PC-9 (cell line): ENCODE measurements at regions not wholly inside any gene's neighbourhood (a gene's known extent, or its start where the extent isn't known, plus 50 kb on each side); places are given as distances from the start of the nearest gene placed in this dataset.

Experiments
- BruUV-seq: library from RNA; stranded (reverse); fragments of 400-500 nt; replicated peaks from 2 replicates; lab custom pipeline; 2021; lab: Mats Ljungman, UMichigan
- CTCF ChIA-PET: fragments of 300-600 bp; sonication (Branson Sonifier 250); formaldehyde crosslinking; loops from one replicate; lab custom pipeline; 2022; ENCODE audit warnings: antibody characterized with exemption; lab: Charles Lee
- POLR2A ChIA-PET: fragments of 300-600 bp; sonication (Branson Sonifier 250); formaldehyde crosslinking; loops from one replicate; lab custom pipeline; 2022; ENCODE audit warnings: antibody characterized with exemption; ENCODE audit not compliant: unreplicated experiment; lab: Charles Lee
- DNase-seq, 2 experiments: peaks; one replicate each; pipeline versions ENCODE4 v3.0.0 to v3.0.0-alpha.2; 2015 to 2022; ENCODE audit warnings: mixed read lengths in 1 of 2
- H2AFZ ChIP-seq: fragments of 200-600 bp; sonication (generic); 2 replicates; pipeline ENCODE4 v1.8.1; 2017; ENCODE audit warnings: antibody characterized with exemption
- H3F3A ChIP-seq: fragments of 200-600 bp; sonication (generic); 2 replicates; pipeline ENCODE4 v1.8.1; 2017; ENCODE audit warnings: antibody characterized with exemption, mild to moderate bottlenecking, low read depth; ENCODE audit not compliant: insufficient read depth
- H3K27ac ChIP-seq: fragments of 200-600 bp; sonication (generic); 2 replicates; pipeline ENCODE4 v1.6.1; 2016; ENCODE audit warnings: mixed run types
- H3K27me3 ChIP-seq: fragments of 200-600 bp; sonication (generic); 2 replicates; pipeline ENCODE4 v1.6.1; 2016; ENCODE audit warnings: low read depth, mixed run types; ENCODE audit not compliant: insufficient read depth
- H3K36me3 ChIP-seq: fragments of 200-600 bp; sonication (generic); 2 replicates; pipeline ENCODE4 v1.6.1; 2016; ENCODE audit warnings: low read depth, mixed run types
- H3K4me1 ChIP-seq: fragments of 200-600 bp; sonication (generic); replicated peaks from 2 replicates; pipeline ENCODE4 v1.6.1; 2016; ENCODE audit warnings: mixed run types; ENCODE audit not compliant: insufficient read depth
- H3K4me2 ChIP-seq: fragments of 200-600 bp; sonication (generic); 2 replicates; pipeline ENCODE4 v1.6.1; 2017; ENCODE audit warnings: mixed run types
- H3K4me3 ChIP-seq: fragments of 200-600 bp; sonication (generic); 2 replicates; pipeline ENCODE4 v1.6.1; 2016; ENCODE audit warnings: mixed run types
- H3K79me2 ChIP-seq: fragments of 200-600 bp; sonication (generic); 2 replicates; pipeline ENCODE4 v1.6.1; 2017; ENCODE audit warnings: low read depth, mixed run types
- H3K9me2 ChIP-seq: fragments of 200-600 bp; sonication (generic); 2 replicates; pipeline ENCODE4 v1.8.1; 2017; ENCODE audit warnings: mild to moderate bottlenecking; ENCODE audit not compliant: insufficient read depth
- H3K9me3 ChIP-seq: fragments of 200-600 bp; sonication (generic); 2 replicates; pipeline ENCODE4 v1.8.1; 2016; ENCODE audit warnings: low read depth; ENCODE audit not compliant: insufficient read depth
- H4K20me1 ChIP-seq: fragments of 200-600 bp; sonication (generic); 2 replicates; pipeline ENCODE4 v1.8.1; 2017; ENCODE audit not compliant: insufficient read depth
- CTCF ChIP-seq: fragments of 200-600 bp; sonication (generic); conservative IDR thresholded peaks from 2 replicates; pipeline ENCODE4 v1.6.1; 2017; ENCODE audit warnings: mixed run types, antibody characterized with exemption, mild to moderate bottlenecking, moderate library complexity
- EZH2 ChIP-seq: fragments of 200-600 bp; sonication (generic); IDR thresholded peaks from 2 replicates; pipeline ENCODE4 v1.8.0; 2017; ENCODE audit warnings: antibody characterized with exemption, low read depth
- intact Hi-C: fragments of 100-400 bp; cut with micrococcal nuclease; formaldehyde crosslinking; loops from one replicate; pipeline ENCODE4 v1.10.0; 2022; ENCODE audit not compliant: unreplicated experiment

GRCh38 chr2:8550481-8550880 lies 131.4 kb upstream of the ID2 start:
- Histone ChIP-seq H3K9me2 (no peaks in the 10 kb centered on the region), H4K20me1 (no peaks in the 10 kb centered on the region), H3K27me3 (peaks cover 95% of the 10 kb centered on the region), H3K4me1 (no peaks in the 10 kb centered on the region), H3K9me3 (no peaks in the 10 kb centered on the region), H3K4me2 (no peak overlapping the region), H2AFZ (no peak overlapping the region), H3K36me3 (no peaks in the 10 kb centered on the region), H3F3A (no peaks in the 10 kb centered on the region), H3K4me3 (no peak overlapping the region), H3K27ac (no peak overlapping the region), H3K79me2 (no peaks in the 10 kb centered on the region)
- ChIA-PET CTCF (no interaction called here), POLR2A (no interaction called here)
- no TSS peak for BruUV-seq
- TF ChIP-seq EZH2 (no peak), CTCF (no peak)
- no peak for DNase-seq
- intact Hi-C loops, result no loop called here

GRCh38 chr2:8550937-8551621 lies 130.8 kb upstream of the ID2 start:
- Histone ChIP-seq H4K20me1 (no peaks in the 10 kb centered on the region), H3K36me3 (no peaks in the 10 kb centered on the region), H3K9me3 (no peaks in the 10 kb centered on the region), H3F3A (no peaks in the 10 kb centered on the region), H3K4me1 (no peaks in the 10 kb centered on the region), H3K9me2 (no peaks in the 10 kb centered on the region), H3K27ac (no peak overlapping the region), H3K4me2 (no peak overlapping the region), H3K4me3 (no peak overlapping the region), H3K27me3 (peaks cover 89% of the 10 kb centered on the region), H2AFZ (no peak overlapping the region), H3K79me2 (no peaks in the 10 kb centered on the region)
- DNase-seq, result no peak
- ChIA-PET POLR2A (no interaction called here), CTCF (no interaction called here)
- TF ChIP-seq EZH2, result no peak
- intact Hi-C loops, result no loop called here
- no TSS peak for BruUV-seq

GRCh38 chr2:8551622-8552074 lies 130.2 kb upstream of the ID2 start:
- no peak for DNase-seq
- Histone ChIP-seq H3K79me2 (no peaks in the 10 kb centered on the region), H3F3A (no peaks in the 10 kb centered on the region), H3K4me2 (no peak overlapping the region), H3K27me3 (peaks cover 89% of the 10 kb centered on the region), H3K4me3 (no peak overlapping the region), H4K20me1 (no peaks in the 10 kb centered on the region), H3K36me3 (no peaks in the 10 kb centered on the region), H3K4me1 (no peaks in the 10 kb centered on the region), H3K9me3 (no peaks in the 10 kb centered on the region), H3K27ac (no peak overlapping the region), H3K9me2 (no peaks in the 10 kb centered on the region), H2AFZ (no peak overlapping the region)
- BruUV-seq, result no TSS peak
- intact Hi-C loops, result no loop called here
- CTCF ChIA-PET, result no interaction called here
- POLR2A ChIA-PET, result no interaction called here
- TF ChIP-seq EZH2 (no peak), CTCF (no peak)
